ENCODE measurements at regions not wholly inside any gene's neighbourhood (a gene's known extent, or its start where the extent isn't known, plus 50 kb on each side); places are given as distances from the start of the nearest gene placed in this dataset.
"Not testable (repeated sequence)": the region's sequence is repeated elsewhere in the genome, so short reads cannot be mapped to it uniquely, and the experiment has no call there.

DNA sequence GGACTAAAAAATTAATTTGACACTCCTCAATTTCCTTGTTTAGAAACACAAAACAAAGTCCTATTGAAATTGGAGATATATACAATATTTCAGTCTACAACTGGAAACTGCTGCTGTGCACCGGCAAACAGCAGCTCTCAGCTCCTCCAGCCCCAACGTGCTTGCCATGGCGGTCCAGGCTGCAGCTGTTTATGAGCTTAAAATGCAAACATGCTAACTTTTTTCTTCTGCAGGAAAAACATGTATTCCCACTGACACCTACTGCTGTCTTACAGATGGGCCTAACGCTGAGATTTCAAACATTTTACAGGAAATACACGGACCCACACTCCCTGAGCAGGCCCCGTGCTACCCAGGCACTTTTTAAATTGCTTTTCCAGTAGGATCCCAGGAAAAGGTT is 195.5 kb downstream of the BCL11A start:
- DNase-seq = no peak

DNA sequence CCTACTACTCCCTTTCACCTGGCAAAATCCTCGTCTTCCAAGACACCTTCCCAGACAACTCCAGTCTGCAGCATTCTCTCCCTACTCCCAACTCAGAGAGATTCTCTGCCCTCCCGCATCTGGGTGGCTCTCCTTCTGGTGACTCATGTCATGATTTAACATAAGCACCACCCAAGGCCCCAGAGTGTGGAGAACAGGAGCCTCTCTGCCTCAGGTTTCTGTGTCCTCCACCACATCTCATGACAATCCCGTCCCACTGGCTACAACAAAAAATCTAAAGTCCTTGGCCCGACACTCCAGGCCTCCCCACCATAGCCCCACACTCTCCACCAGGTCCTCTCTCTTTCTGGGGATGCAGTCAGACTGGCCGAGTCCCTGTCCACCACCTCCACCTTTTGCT is 197.1 kb downstream of the BCL11A start:
- DNase-seq = no peak

- no peak for DNase-seq
Measured at GRCh38 chr2:60355849-60356261, 197.6 kb downstream of the BCL11A start.

DNA sequence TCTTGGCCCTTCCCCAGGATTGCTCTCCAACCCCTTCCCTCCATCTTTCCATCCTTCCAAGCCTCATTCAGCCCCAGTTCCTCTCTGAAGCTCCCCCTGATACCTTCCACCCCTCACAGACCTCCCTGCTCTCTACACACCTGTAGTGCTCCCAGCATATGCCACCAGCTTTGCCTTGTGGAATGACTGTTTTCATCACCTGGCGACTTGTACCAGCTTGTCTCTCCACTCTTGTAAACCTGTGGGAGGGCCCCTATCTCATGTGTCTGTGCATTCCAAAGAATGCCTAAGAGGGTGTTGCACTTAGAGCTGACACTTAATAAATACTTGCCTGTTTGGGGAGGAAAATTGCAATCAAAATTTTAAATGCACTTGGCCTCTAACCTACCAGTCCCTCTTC is 198.7 kb downstream of the BCL11A start:
- DNase-seq = no peak

DNA sequence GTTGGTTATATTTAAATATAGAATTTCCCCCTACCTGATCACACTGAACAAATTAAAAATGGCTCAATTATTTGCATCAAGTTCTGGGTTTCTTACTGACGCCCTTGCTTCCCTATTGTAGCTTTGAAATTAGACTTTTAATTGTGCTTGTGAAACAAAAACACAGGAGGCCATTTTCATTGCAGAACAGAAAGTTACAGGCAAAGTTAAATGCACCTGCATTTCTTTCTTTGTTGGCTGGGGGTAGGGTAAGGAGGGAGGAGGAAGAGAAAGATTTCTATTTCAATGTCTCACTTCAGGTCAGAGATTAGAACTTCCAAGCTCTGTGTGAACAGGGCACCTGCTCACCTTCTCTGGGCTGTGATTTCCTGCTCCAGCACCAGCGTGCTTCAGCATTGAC is 199.6 kb downstream of the BCL11A start:
- no peak for DNase-seq

DNA sequence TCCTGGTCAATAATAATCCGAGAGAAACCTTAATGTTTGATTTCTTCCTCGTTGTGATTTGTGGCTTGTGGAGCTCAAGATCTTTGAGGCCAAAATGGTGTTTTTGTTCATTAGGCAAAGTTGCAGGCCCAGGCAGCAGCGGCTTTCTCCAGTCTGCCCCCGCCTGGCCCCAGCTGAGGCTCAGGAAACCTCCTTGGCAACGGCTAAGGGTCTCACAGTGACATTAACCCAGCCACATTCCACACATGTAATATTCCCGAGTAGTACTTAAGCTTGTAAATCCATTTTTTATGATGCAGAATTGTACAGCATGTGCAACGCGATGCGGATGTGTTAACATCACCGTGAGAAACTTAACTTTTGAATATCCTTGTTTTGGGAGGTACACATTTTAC is 200.1 kb downstream of the BCL11A start:
- DNase-seq = no peak

DNA sequence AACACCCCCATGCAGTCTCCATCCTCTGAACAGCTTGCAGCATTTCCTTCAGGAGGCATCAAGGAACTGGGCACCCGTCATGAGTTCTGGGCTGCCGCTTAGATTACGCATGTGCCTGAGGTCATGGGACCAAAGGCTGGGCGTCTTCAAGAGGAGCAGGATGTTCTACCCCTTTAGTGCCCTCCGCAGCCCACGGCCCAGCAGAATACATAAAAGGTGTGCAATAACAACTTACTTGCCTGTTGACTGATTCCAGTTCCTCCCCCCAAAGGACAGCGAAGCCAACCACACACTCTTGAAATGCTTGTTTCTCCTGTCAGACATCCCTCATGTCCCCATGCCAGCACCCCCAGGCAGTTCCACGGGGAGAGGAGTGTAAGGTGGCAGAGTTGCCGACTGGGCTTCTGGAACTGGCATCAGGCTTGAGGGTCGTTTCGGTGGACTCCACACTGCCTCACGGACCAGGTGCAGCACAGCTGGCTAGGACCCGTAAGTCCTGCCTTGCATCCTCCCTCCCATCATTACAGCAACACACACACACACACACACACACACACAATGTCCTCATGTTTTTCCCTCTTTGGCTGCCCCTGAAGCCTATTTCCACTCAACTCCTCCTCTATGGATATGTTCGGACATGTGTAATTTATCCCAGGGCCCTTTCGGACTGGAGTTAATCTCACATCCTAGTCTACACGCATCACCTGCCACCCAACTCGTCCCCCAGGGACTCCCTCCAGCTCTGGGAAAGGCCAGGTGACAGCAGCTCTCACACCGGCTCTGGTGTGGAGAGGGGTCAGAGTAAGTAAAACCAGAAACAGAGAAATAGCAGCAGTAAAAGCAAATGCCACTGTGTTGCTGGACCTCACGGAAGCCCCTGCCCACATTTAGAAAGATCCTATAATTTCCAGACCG is 200.7 kb downstream of the BCL11A start:
- no peak for DNase-seq

GRCh38 chr2:60351802-60352201 is 201.7 kb downstream of the BCL11A start:
- no peak for DNase-seq

GRCh38 chr2:60351321-60351720 is 202.1 kb downstream of the BCL11A start:
- no peak for DNase-seq

DNA sequence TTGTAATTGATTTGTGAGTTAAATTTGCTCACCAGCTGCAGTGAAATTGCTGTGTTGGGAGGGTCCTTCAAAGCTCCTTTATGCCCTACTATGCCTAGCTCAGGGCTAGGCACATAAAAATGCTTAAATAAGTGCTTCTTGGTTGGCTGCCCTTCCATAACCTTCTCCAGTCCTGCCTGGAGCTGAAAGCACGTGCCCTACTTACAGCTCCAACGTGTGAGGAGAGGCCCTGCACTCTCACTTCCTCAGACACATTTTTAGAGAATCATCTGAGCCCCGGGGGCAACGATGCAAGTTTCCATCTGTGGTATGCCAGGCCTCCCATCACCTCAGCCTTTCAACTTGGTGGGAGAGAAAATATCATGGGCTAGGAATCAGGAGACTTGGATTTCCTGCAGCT is 202.7 kb downstream of the BCL11A start:
- no peak for DNase-seq

DNA sequence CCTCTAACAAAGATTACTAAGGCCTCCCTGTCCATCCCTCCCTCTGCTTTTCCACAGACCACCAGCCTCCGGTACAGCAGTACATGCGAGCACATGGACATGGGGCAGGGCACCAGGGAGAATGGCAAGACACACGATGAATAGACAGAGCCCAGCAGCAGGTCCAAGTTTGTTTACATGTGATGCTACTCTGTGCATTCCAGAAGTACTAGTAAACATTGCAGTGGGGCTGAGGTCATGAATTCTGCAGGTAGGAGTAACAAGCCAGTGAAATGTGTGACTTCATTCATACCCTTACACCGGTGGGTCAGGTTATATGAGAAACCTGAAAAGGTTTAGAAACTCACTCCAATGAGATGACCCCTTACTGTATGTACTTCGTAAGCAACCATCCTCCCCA is 205.7 kb downstream of the BCL11A start:
- no peak for DNase-seq

- DNase-seq = not testable (repeated sequence)
Measured at GRCh38 chr2:60342491-60342890, 211.0 kb downstream of the BCL11A start.

DNA sequence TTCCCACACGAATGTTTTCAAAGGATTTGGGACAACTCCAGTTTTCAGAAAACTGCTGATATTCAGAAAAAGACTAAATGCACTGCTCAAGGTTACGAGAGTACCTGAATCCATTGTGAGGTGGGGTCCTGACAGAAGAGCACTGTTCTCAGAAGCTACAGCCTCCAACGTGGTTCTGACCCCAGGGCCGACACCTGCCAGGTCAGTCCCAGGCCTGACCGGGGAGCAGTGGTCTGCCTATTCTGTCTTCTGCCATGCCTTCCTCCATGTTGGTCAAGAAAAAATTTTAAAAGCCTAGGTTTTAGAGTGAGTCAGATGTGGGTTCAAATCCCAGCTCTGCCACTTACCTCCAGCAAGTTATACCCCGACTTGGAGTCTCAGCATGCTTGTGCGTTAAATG is 212.3 kb downstream of the BCL11A start:
- no peak for DNase-seq

GRCh38 chr2:60339286-60339685 is 214.2 kb downstream of the BCL11A start:
- no peak for DNase-seq

GRCh38 chr2:60337142-60337497 is 216.3 kb downstream of the BCL11A start:
- no peak for DNase-seq

GRCh38 chr2:60336442-60337141 is 216.9 kb downstream of the BCL11A start:
- no peak for DNase-seq

- no peak for DNase-seq
Measured at GRCh38 chr2:60335533-60336237, 217.8 kb downstream of the BCL11A start.

DNA sequence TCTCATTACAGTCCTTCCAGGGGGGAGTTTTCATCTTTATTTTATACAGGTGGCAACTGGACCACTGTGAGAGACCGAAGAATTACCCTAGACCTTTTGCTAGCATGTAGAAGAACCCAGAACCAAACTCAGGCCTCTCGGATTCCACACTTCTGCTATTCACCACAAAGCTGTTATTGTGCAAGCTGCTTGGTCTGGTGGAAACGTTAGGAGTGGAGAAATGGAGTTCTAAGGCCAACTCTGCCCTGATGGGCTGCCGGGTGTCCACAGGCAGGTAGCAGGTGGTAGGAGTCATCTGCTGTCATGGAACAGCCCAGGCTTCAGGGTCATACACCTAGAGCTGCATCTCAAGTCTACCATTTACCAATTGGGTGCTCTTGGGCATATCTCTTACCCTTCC is 218.8 kb downstream of the BCL11A start:
- DNase-seq = no peak

DNA sequence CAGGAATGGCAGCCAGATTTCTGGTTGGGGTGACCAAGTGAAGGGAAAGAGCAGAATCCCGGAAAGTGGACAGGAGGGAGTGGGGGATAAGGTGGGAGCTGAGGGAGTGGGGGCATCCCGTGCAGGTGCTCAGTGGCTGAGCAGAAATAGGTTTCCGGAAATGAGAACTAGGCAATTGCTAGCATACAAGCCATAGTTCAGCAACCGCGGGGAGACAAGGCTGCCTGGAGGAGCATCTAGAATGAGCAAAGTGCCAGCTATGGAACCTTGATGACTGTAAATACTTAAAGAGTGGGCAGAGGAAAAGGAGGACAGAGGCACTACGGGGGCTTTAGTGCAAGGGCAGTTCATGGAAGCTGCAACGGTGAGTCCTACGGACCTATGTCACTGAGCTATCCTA is 220.2 kb downstream of the BCL11A start:
- DNase-seq = no peak

GRCh38 chr2:60331115-60331809 is 222.2 kb downstream of the BCL11A start:
- no peak for DNase-seq

DNA sequence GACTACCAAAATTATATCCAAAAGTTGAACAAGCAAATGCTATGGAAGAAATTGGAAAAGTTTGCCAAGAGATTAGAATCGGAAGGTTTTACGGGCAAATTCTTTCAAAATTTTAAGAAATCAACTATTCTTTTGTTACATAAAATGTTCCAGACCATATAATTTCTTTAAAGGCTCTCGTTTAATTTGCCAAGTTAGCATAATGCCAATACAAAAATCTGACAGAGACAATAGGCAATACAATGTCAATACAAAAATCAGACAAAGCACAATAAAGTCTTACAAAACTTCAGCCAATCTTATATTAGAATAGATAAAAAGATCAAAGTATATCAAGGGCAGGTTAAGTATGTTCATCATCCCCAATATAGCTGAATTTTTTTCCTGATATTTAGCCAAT is 224.2 kb downstream of the BCL11A start:
- DNase-seq = no peak

- no peak for DNase-seq
Measured at GRCh38 chr2:60324536-60324935, 228.9 kb downstream of the BCL11A start.
